ENCODE measurements at regions not wholly inside any gene's neighbourhood (a gene's known extent, or its start where the extent isn't known, plus 50 kb on each side); places are given as distances from the start of the nearest gene placed in this dataset.

GRCh38 chr12:14261861-14262260 is 103.6 kb upstream of the ATF7IP start:
- H3K4me1 ChIP-seq (ENCODE audit: insufficient read depth): peaks cover 32% of the 10 kb centered on the region
- peak overlapping the region; percentile 5; the same call in 1 of the 3 replicates for H3K4me3 Mint-ChIP-seq
- H3K27ac ChIP-seq (ENCODE audit: low read depth): 0 out of 2 replicates have a peak overlapping the region, but pooled peaks have one; percentile 7
- H3K36me3 Mint-ChIP-seq (ENCODE audit: low read depth): peaks cover 41% of the 10 kb centered on the region
- no peak overlapping the region for H3K4me3 ChIP-seq
- peaks cover 46% of the 10 kb centered on the region for H3K4me1 Mint-ChIP-seq
- H3K27ac Mint-ChIP-seq: peak overlapping the region; percentile 64; the same call in 1 of the 2 replicates
- H3K9me3 Mint-ChIP-seq: peaks cover 45% of the 10 kb centered on the region
- no peaks in the 10 kb centered on the region for H3F3A ChIP-seq (replicated peaks; ENCODE audit: low read depth)
- TF ChIP-seq EZH2phosphoT487 (IDR thresholded peaks at IDR 0.05; ENCODE audit: unreplicated experiment): no peak
- no peak for DNase-seq (ENCODE audit: low spot score)
- H2AFZ ChIP-seq: no peak overlapping the region; the same call in 1 of the 2 replicates
- no peaks in the 10 kb centered on the region for H3K9me2 ChIP-seq (ENCODE audit: insufficient read depth)
- no peaks in the 10 kb centered on the region for H3K27me3 ChIP-seq (ENCODE audit: insufficient read depth)
- H3K4me2 ChIP-seq: peak overlapping the region; percentile 76; the same call in 1 of the 2 replicates
- no peaks in the 10 kb centered on the region for H3K36me3 ChIP-seq (ENCODE audit: insufficient read depth)
- H3K79me2 ChIP-seq (replicated peaks; ENCODE audit: insufficient read depth): no peaks in the 10 kb centered on the region
- peaks cover 36% of the 10 kb centered on the region for H3K27me3 Mint-ChIP-seq (ENCODE audit: insufficient read depth, low read depth, poor library complexity)
- no peak for ATAC-seq
- H4K20me1 ChIP-seq (replicated peaks; ENCODE audit: insufficient read depth): no peaks in the 10 kb centered on the region

GRCh38 chr12:14262771-14263511 is 102.5 kb upstream of the ATF7IP start:
- H3K36me3 Mint-ChIP-seq (ENCODE audit: low read depth): peaks cover 41% of the 10 kb centered on the region
- peaks cover 43% of the 10 kb centered on the region for H3K9me3 Mint-ChIP-seq
- TF ChIP-seq EZH2 (IDR thresholded peaks at IDR 0.05; ENCODE audit: low read depth, unreplicated experiment) (no peak), ETS1 (IDR thresholded peaks at IDR 0.05) (no peak), NANOG (IDR thresholded peaks at IDR 0.05; ENCODE audit: borderline replicate concordance) (no peak), CREB1 (CRISPR knock-in tag; IDR thresholded peaks at IDR 0.05; ENCODE audit: low read depth) (no peak), ZNF462 (CRISPR knock-in tag; IDR thresholded peaks at IDR 0.05) (no peak), ZNF331 (CRISPR knock-in tag; IDR thresholded peaks at IDR 0.05; ENCODE audit: low read depth) (no peak), POLR2AphosphoS5 (IDR thresholded peaks at IDR 0.05; ENCODE audit: low read depth) (no peak), REST (IDR thresholded peaks at IDR 0.05; ENCODE audit: unreplicated experiment) (no peak), JUNB (IDR thresholded peaks at IDR 0.05; ENCODE audit: unreplicated experiment) (no peak)

More at GRCh38 chr12:14262771-14263511, 102.5 kb upstream of the ATF7IP start:
- no peak overlapping the region for H2AFZ ChIP-seq
- H3F3A ChIP-seq (replicated peaks; ENCODE audit: low read depth): no peaks in the 10 kb centered on the region
- H3K27ac ChIP-seq (ENCODE audit: low read depth): peak overlapping the region; percentile 7; the same call in 1 of the 2 replicates
- H3K27me3 ChIP-seq (ENCODE audit: insufficient read depth): no peaks in the 10 kb centered on the region
- H3K36me3 ChIP-seq (ENCODE audit: insufficient read depth): no peaks in the 10 kb centered on the region
- peak overlapping the region; percentile 56; the same call in 1 of the 2 replicates for H3K27ac Mint-ChIP-seq
- H3K4me3 Mint-ChIP-seq: no peak overlapping the region
- peaks cover 37% of the 10 kb centered on the region for H3K4me1 ChIP-seq (ENCODE audit: insufficient read depth)
- H3K9me2 ChIP-seq (ENCODE audit: insufficient read depth): no peaks in the 10 kb centered on the region
- peaks cover 29% of the 10 kb centered on the region for H3K27me3 Mint-ChIP-seq (ENCODE audit: insufficient read depth, low read depth, poor library complexity)
- peaks cover 45% of the 10 kb centered on the region for H3K4me1 Mint-ChIP-seq
- no peak overlapping the region for H3K4me2 ChIP-seq
- H4K20me1 ChIP-seq (replicated peaks; ENCODE audit: insufficient read depth): no peaks in the 10 kb centered on the region
- no peaks in the 10 kb centered on the region for H3K79me2 ChIP-seq (replicated peaks; ENCODE audit: insufficient read depth)
- DNase-seq (ENCODE audit: low spot score) (no peak), ATAC-seq (no peak)
- H3K4me3 ChIP-seq: no peak overlapping the region

Measured in GM23338 (cell line).